BJ (cell line): ENCODE measurements at regions not wholly inside any gene's neighbourhood (a gene's known extent, or its start where the extent isn't known, plus 50 kb on each side); places are given as distances from the start of the nearest gene placed in this dataset.

ENCODE experiments used
- CTCF ChIA-PET: fragments of 350-600 bp; formaldehyde crosslinking; extraction: SDS; loops from one replicate; lab custom pipeline; 2021; ENCODE audit warnings: antibody characterized with exemption, inconsistent platforms; lab: Yijun Ruan, JAX
- POLR2A ChIA-PET: fragments of 300-600 bp; sonication (Branson Sonifier 250); formaldehyde crosslinking; extraction: SDS; loops from one replicate; lab custom pipeline; 2021; ENCODE audit warnings: antibody characterized with exemption; lab: Charles Lee
- DNase-seq: peaks from one replicate; pipeline ENCODE4 v3.0.0-alpha.2; 2011; ENCODE audit warnings: low read depth
- H3K27me3 ChIP-seq: 2 replicates; pipeline ENCODE4 v1.6.0; 2011; ENCODE audit warnings: low read length; ENCODE audit not compliant: control insufficient read depth, insufficient read depth
- H3K36me3 ChIP-seq: 2 replicates; pipeline ENCODE4 v1.5.1; 2011; ENCODE audit warnings: low read length; ENCODE audit not compliant: control insufficient read depth, insufficient read depth
- H3K4me3 ChIP-seq: 2 replicates; pipeline ENCODE4 v1.5.1; 2011; ENCODE audit warnings: low read depth, mild to moderate bottlenecking, control low read depth, low read length
- TF ChIP-seq, protein P1 (sequence below): IDR thresholded peaks from 2 replicates; pipeline ENCODE4 v1.5.1; 2011; ENCODE audit warnings: low read depth, mild to moderate bottlenecking, control low read depth, inconsistent platforms, low read length, moderate library complexity; ENCODE audit not compliant: insufficient read depth

DNA sequence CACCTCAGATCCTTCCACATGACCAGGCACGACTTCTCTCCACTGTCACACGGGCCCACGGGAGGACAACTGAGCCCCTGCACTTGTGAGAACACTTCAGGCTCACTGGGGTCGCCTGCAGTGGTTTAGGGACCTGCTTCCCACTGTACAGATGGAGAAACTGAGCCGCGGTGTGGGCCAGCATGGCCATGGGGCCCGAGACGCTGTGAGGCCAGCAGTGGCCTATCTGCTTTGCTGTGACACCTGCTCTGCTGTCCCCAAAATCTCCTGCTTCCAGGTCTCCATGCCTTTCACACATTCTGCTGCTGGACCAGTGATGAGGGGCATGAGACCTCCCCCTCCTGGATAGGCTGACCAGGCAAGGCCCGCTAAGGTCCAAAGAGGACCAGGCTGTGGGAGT lies 75.8 kb upstream of the PAX2 start:
- TF ChIP-seq, protein P1, sequence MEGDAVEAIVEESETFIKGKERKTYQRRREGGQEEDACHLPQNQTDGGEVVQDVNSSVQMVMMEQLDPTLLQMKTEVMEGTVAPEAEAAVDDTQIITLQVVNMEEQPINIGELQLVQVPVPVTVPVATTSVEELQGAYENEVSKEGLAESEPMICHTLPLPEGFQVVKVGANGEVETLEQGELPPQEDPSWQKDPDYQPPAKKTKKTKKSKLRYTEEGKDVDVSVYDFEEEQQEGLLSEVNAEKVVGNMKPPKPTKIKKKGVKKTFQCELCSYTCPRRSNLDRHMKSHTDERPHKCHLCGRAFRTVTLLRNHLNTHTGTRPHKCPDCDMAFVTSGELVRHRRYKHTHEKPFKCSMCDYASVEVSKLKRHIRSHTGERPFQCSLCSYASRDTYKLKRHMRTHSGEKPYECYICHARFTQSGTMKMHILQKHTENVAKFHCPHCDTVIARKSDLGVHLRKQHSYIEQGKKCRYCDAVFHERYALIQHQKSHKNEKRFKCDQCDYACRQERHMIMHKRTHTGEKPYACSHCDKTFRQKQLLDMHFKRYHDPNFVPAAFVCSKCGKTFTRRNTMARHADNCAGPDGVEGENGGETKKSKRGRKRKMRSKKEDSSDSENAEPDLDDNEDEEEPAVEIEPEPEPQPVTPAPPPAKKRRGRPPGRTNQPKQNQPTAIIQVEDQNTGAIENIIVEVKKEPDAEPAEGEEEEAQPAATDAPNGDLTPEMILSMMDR = no peak
- Histone ChIP-seq H3K27me3 (peaks cover 21% of the 10 kb centered on the region), H3K4me3 (no peak overlapping the region), H3K36me3 (no peaks in the 10 kb centered on the region)
- ChIA-PET CTCF (interaction anchor here (1.6 to 2.8 kb wide), 3 partner anchors 73 to 209 kb away, joined by 5 to 15 read pairs (median 8); no protein-coding TSS in a partner anchor), POLR2A (no interaction called here)
- no peak for DNase-seq

DNA sequence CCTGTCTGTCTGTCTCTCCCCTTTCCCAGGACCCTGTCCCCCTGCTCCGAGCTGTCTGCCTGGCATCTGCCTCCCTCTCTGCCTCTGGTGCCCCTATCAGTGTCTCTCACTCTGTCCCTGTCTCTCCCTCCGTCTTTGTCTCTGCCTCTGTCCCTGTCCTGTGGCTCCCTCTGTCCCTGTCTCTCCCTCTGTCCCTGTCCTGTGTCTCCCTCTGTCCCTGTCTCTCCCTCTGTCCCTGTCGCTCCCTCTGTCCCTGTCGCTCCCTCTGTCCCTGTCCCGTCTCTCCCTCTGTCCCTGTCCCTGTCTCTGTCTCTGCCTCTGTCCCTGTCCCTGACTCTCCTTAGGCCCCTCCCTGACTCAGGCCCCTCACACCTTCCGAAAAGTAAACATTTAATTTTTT lies 75.0 kb upstream of the PAX2 start:
- TF ChIP-seq, protein P1 = no peak
- no peak overlapping the region for H3K4me3 ChIP-seq
- ChIA-PET CTCF (interaction anchor here (0.6 to 2.8 kb wide), 6 partner anchors 10 to 211 kb away, joined by 3 to 15 read pairs (median 6); no protein-coding TSS in a partner anchor), POLR2A (no interaction called here)
- H3K36me3 ChIP-seq = no peaks in the 10 kb centered on the region
- peaks cover 21% of the 10 kb centered on the region for H3K27me3 ChIP-seq
- DNase-seq = no peak

DNA sequence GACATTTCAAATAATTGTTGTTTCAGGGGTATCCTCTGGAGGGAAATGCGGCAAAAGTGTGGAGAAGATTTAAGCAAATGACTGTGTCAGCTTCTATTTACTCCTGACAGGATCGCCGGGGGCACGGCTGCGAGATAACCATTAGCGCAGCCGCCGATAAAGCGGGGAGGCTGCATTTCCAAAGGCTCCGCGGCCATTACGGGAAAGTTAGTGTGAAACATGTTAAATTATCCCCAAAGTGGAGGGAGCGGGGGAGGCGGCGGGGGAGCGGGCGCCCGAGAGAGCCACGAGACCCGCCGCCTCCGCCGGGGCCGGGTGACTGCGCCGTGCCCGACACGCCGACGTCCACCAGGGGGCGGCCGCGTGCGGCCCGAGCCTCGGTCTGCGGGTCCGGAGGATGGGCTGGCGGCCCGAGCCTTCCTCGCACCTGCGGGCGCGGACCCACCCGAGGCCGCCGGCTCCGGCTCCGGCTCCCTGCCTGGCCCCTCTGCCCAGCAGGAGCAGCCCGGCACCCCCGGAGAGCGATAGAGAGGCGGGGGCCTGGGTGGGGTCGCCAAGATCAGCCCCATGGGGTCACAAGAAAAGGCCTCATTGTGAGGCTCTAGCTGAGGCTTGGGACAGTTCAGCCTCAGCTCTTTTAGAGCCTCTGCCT lies 74.4 kb upstream of the PAX2 start:
- H3K4me3 ChIP-seq = no peak overlapping the region
- no peak for DNase-seq
- H3K27me3 ChIP-seq = peaks cover 21% of the 10 kb centered on the region

DNA sequence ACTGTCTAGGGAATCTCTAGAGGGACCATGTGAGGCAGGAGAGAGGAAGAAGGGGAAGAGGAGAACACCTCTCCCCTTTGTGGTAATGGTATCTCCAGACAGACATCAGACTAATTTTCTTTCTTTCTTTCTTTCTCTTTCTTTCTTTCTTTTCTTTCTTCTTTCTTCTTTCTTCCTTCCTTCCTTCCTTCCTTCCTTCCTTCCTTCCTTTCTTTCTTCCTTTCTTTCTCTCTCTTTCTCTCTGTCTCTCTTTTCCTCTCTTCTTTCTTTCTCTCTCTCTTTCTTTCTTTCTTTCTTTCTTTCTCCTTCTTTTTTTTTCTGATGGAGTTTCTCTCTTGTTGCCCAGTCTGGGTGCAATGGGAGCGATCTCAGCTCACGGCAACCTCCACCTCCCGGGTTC lies 73.2 kb upstream of the PAX2 start:
- POLR2A ChIA-PET = no interaction called here
- Histone ChIP-seq H3K27me3 (peaks cover 23% of the 10 kb centered on the region), H3K4me3 (no peak overlapping the region), H3K36me3 (no peaks in the 10 kb centered on the region)
- TF ChIP-seq, protein P1 = no peak
- CTCF ChIA-PET = interaction anchor here (0.6 to 2.8 kb wide), 7 partner anchors 11 to 347 kb away, joined by 3 to 15 read pairs (median 4); no protein-coding TSS in a partner anchor
- DNase-seq = no peak

More for the DNA sequence above, 74.4 kb upstream of the PAX2 start:
- POLR2A ChIA-PET = no interaction called here
- CTCF ChIA-PET = interaction anchor here (0.6 to 2.8 kb wide), 9 partner anchors 10 to 210 kb away, joined by 3 to 15 read pairs (median 4); no protein-coding TSS in a partner anchor
- TF ChIP-seq, protein P1 = 0 out of 2 replicates have a peak, but pooled peaks have one; percentile 21
- no peaks in the 10 kb centered on the region for H3K36me3 ChIP-seq

DNA sequence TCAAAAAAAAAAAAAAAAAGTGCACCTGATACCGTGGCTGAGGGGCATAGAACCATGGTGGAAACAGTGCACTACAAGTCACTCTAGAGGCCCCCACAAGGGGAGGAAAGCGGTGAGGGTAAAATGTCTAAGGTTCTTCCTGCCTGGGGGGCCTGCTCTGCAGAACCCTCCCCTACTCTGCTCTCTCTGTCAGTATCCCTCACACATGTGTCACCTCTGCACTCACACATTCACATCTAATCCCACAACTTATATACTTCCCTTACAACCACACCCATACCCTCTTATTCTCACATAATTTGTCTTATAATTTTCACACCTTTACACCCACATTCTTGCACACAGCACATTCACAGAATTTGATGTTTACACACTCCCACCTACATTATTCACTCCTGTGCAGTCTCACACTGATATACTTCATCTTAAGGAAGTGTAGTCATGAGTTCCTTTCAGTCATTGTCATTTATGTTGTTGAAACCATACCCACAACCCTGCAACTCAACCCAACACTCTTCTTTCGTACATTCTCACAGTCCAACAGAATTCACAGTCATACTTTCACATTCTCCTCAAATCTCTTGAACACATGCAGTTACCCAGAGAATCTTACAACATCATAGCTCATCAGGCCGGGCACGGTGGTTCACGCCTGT lies 68.0 kb upstream of the PAX2 start:
- TF ChIP-seq, protein P1 = no peak
- Histone ChIP-seq H3K27me3 (peaks cover 6% of the 10 kb centered on the region), H3K4me3 (no peak overlapping the region), H3K36me3 (no peaks in the 10 kb centered on the region)
- ChIA-PET POLR2A (no interaction called here), CTCF (interaction anchor here (0.7 kb wide), 1 partner anchor 67 kb away, joined by 3 read pairs; no protein-coding TSS in a partner anchor)
- no peak for DNase-seq
